Endothelial cell of umbilical vein (primary cell): ENCODE measurements at regions not wholly inside any gene's neighbourhood (a gene's known extent, or its start where the extent isn't known, plus 50 kb on each side); places are given as distances from the start of the nearest gene placed in this dataset.

Experiments
- POLR2A ChIP-seq: IDR thresholded peaks from 2 replicates; pipeline ENCODE4 v1.6.1; 2012; ENCODE audit warnings: low read depth, mild to moderate bottlenecking, control low read depth, low read length
- TF ChIP-seq, protein P1 (sequence below), 2 donors: IDR thresholded peaks; 1 replicate in 1 of 2; 2 replicates in 1 of 2; pipeline ENCODE4 v1.5.1; 2011; ENCODE audit warnings: low read length in 2 of 2, mild to moderate bottlenecking in 2 of 2, moderate library complexity in 2 of 2, control low read depth in 1 of 2, inconsistent platforms in 1 of 2, low read depth in 1 of 2; ENCODE audit not compliant: insufficient read depth in 1 of 2; ENCODE audit errors: extremely low read depth in 1 of 2

DNA sequence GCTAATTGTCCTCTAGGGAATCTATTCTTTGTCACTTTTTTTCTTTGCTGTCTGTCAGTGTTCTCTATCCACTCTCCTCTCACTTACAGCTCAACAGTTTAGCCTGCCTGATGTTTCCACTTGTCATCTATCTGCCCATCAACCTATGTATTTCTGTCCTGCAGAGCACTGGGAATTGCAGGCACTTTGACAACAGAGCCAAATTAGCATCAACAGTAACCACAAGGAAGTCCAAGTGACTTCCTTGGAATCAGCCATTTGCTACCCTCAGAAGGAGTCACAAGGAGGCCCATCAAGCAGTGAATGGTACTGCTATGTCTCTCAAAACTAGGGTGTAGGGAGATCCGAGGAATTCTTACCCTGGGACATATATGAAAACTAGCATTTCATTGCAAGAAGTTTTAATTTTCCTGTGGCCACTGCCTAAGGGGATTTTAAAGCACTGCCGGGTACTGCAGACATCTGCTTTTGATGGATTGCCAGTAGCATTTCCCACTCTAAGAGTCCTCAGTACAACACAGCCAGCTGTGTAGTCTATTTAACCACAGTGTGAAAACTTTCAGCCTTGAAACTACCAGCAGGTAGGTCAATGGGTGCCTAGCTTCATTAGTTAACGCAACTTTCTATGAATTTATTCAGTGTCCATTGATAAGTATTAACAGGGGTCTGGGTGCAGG, 898.8 kb downstream of the NTRK3 start:
- TF ChIP-seq, protein P1, sequence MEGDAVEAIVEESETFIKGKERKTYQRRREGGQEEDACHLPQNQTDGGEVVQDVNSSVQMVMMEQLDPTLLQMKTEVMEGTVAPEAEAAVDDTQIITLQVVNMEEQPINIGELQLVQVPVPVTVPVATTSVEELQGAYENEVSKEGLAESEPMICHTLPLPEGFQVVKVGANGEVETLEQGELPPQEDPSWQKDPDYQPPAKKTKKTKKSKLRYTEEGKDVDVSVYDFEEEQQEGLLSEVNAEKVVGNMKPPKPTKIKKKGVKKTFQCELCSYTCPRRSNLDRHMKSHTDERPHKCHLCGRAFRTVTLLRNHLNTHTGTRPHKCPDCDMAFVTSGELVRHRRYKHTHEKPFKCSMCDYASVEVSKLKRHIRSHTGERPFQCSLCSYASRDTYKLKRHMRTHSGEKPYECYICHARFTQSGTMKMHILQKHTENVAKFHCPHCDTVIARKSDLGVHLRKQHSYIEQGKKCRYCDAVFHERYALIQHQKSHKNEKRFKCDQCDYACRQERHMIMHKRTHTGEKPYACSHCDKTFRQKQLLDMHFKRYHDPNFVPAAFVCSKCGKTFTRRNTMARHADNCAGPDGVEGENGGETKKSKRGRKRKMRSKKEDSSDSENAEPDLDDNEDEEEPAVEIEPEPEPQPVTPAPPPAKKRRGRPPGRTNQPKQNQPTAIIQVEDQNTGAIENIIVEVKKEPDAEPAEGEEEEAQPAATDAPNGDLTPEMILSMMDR (IDR thresholded peaks at IDR 0.05; ENCODE audit: extremely low read depth in 1 of 2, insufficient read depth in 1 of 2, low read depth in 1 of 2, low read length in 2 of 2), result no peak
- no peak for TF ChIP-seq POLR2A
